DMS153 treated with DMSO at 0.1 percent for 48 hours (cell line): ENCODE measurements at regions not wholly inside any gene's neighbourhood (a gene's known extent, or its start where the extent isn't known, plus 50 kb on each side); places are given as distances from the start of the nearest gene placed in this dataset.
"Not testable (repeated sequence)": the region's sequence is repeated elsewhere in the genome, so short reads cannot be mapped to it uniquely, and the experiment has no call there.

Source experiments
- DNase-seq: peaks from one replicate; lab custom pipeline; 2025; ENCODE audit not compliant: unreplicated experiment; lab: John Stamatoyannopoulos, UW

GRCh38 chr13:71015516-71015915, 851.5 kb downstream of the DACH1 start:
- no peak for DNase-seq

GRCh38 chr13:71015021-71015420, 852.0 kb downstream of the DACH1 start:
- DNase-seq, result no peak

DNA sequence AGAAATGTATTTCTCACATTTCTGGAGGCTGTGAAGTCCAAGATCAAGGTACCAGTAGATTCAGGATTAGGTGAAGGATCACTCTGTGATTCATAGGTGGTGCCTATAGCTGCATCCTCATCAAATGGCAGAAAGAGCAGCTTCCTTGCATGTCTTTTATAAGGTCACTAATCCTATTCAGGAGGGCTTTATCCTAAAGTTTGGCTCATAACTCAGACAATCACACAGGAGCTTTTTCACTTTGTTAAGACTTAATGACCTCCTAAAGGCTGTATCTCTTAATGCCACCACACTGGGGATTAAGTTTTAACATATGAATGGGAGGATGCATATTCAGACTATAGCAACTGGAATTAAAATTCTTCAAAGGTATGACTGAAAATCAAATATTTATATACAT, 861.1 kb downstream of the DACH1 start:
- no peak for DNase-seq

DNA sequence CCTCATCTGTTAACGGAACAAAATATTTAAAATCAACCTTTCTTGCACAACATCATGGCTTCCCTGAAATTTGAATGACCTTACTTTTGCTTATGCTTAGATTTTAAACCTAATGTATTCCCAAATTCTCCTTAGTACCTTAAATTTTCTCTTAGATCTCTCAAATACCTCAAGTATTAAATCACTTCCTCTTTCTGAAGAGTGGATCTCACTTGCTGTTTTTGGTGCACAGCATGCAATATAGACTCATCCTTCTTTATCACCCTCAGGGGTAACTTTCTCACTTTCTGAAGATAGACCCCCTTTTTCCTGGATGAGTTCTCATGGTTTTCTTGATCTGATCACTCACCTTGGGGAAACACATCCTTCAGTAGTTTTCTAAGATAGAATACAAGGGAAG, 871.7 kb downstream of the DACH1 start:
- no peak for DNase-seq

DNA sequence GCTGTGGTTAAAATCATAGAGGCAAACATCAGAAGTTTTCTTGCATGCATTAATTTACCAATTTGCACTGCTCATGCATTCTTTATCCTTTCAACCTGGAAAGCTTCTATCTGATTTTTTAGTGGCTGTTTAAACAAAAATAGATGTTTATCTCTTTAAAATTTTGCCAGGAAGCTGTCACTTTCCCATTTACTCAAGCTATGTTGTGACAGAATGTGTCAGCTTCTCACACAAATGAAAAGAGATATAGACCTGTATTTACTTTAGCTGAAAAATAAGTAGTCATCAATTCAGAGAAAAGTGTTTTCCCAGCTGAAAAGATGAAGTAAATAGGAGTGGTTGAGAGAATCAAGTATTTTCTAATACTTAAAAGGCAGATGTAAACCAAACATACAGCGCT, 872.8 kb downstream of the DACH1 start:
- no peak for DNase-seq

GRCh38 chr13:70987043-70987442, 878.8 kb upstream of the KLHL1 start:
- DNase-seq, result no peak

DNA sequence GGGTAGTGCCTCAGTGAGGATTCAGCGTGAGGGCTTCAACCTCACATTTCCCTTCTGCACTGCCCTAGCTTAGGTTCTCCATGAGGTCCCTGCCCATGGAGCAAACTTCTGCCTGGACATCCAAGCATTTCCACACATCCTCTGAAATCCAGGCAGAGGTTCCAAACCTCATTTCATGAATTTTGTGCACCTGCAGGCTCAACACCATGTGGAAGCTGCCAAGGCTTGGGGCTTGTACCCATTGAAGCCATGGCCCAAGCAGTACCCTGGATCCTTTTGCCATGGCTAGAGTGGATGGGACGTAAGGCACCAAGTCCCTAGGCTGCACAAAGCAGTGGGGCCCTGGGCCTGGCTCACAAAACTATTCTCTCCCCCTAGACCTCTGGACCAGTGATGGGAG, 877.1 kb upstream of the KLHL1 start:
- DNase-seq, result no peak

- DNase-seq, result not testable (repeated sequence)
Observed at GRCh38 chr13:70981219-70981618, 873.0 kb upstream of the KLHL1 start.

GRCh38 chr13:70969321-70969720, 861.1 kb upstream of the KLHL1 start:
- no peak for DNase-seq

- DNase-seq, result no peak
Observed at GRCh38 chr13:70967564-70967963, 859.3 kb upstream of the KLHL1 start.

DNA sequence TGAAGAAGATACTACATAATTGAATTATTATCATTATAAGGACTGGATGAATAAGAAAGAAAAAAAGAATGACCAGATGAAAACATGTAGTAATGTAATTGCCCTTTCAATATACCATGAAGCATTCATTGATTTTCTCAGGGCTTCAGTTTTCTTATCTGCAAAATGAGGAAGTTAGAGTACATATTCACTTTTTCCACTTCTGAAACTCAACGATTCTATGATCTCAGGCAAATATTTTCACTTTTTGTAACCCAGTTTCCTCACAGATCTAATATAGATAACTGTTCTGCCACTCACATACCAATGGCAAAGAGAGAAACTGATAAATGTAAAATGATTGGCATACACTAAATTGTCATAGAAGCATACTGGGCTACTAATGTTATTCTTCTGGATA, 856.6 kb upstream of the KLHL1 start:
- DNase-seq, result no peak

DNA sequence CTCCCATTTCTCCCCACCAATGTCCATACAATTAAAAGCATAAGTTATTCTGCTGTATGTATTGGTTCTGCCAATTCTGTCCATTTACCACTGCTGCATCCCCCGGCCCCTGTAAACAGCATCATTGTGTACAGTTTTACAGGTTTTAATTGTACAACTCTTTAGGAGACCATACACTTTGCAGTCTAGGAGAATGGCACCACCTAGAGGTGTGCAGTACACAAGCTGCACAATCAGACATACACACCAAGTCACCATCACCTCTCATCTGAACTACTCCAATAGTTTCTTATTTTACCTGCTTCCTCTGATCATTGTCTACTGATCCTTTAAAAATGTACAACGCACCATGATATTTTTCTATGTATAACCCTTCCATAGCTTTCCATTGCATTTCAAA, 855.9 kb upstream of the KLHL1 start:
- DNase-seq, result peak; percentile 9

DNA sequence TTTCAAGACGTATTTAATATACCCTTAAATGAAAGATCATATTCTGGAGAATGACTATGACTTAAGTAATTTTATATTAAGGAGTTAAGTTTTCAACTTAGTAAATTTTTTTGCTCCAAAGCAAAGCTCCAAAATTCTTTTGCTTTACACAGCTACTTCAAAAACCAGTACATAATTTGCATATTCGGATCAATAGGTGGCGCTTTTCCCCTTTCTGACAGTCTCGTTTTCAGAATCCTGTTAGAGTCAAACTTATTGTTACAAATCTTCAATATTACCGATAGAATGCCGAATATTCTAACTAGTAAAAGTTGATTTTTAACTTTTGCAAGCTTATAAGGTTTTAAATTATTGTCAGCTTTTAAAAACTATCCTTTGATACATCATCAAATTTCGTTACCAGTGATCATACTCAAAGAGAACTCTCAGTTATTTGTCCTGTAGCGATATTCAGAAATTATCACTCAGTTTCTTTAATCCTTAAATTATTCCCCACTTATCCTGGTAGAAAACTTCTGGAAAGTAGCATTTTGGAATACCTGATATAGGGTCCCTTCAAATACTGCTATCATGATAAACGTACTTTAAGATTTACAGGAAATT, 852.7 kb upstream of the KLHL1 start:
- no peak for DNase-seq

DNA sequence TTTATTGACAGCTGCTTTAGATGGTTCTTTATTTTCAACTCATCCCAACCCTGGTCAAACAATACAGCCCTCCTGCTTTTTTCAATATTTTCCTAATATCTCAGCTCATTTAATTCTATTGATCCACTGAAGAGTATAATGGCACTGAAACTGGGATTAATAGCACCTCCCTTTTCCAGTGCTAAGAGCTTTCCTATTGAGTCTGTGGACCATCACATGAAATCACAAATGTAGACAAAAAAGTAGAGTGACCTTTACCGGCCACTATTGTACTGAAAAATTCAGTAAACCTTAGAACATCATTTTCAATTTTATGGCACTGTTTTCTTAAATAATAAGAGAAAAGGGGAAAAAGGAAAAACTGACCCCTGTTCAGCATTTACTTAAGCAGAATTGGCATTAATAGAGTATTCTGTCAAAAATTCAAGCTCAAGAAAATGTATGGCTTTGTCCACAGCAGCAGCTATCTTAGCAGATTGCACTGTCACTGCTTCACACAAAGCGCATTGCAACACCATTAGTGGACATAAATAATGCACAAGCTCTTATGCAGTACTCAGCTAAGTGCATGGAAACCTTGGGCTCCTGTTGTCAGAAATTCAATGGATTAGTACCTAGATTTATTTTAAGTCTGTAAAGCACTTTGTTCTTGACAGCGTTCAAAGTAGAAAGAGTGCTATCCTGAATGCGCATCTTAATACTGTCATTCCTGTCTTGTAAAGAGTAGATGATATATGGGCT, 851.0 kb upstream of the KLHL1 start:
- no peak for DNase-seq

DNA sequence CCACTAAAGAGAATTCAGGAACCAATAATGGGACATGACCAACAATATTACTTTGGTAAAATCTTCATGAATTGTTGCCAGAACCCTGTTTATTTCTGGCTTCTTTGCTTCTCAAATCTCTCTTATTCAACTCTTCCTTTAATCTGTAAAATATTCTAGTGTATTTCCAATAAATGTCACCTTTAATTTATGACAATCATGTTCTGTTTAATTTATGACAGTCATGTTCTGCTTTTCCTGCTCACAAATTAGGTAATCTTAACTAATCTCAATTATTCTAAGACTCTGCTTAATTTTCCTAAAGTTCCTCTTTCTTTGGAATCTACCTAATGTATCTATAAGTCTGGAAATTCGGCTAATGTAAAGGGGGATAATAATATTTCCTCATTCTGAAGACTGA, 847.6 kb upstream of the KLHL1 start:
- DNase-seq, result no peak

- no peak for DNase-seq
Observed at GRCh38 chr13:70950664-70951063, 842.4 kb upstream of the KLHL1 start.

DNA sequence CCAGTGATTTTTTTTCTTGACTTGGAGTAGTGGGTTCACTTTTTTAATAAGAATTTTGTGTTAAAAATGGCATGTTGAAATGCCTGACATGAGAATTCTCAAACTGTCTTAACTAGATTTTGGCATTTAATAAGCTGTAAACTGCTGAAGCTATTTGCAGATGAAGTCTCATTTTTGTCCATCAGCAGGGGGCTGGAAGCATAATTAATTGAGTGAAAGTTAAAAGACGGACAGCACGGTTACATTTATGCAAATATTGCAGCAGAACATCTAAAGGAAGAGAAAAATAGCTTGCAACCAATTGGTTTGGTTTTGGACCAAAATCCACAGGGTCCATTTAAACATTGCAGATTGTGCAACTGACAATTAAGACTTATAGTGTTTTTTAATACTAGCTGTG, 837.3 kb upstream of the KLHL1 start:
- DNase-seq, result no peak

GRCh38 chr13:70941454-70941853, 833.2 kb upstream of the KLHL1 start:
- no peak for DNase-seq

- DNase-seq, result no peak
Observed at GRCh38 chr13:70938462-70938861, 830.2 kb upstream of the KLHL1 start.

DNA sequence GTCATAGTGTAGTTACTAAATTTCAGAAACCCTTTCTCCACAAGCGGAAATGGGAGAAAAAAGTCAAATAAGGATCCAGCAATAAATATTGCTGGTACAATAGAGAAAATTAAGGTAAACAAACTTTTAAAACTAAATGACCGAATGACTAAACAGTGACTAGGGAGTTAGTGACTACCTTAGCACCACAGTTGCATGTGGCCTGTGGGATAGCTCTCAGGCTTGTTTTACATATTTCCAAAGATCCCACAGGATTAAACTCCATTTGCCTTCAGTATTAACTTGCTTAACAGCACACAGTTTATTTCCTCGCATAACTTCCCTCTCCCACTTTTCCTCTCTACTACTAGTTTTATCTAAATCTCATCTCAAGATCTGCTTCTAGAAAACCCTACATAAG, 824.3 kb upstream of the KLHL1 start:
- no peak for DNase-seq

GRCh38 chr13:70923863-70924752, 815.9 kb upstream of the KLHL1 start:
- no peak for DNase-seq

- no peak for DNase-seq
Observed at GRCh38 chr13:70911286-70911685, 803.0 kb upstream of the KLHL1 start.
